ENCODE measurements at regions not wholly inside any gene's neighbourhood (a gene's known extent, or its start where the extent isn't known, plus 50 kb on each side); places are given as distances from the start of the nearest gene placed in this dataset.

DNA sequence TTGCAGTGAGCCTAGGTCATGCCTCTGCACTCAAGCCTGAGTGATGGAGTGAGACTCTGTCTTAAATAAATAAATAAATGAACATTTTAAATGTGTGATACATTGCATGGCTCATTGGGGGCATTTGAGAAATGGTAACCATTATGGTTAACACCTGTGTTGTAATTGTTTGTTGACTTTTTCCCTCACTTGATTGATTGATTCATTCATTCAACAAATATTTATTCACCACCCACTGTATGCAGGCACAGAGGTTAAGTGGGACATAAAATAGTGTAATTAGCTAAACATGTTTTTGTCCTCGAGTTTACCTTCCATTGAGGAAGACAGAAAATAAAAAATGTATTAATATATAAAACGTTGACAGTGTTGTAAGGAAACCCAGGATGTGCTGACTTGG lies 127.1 kb upstream of the ANKRD28 start:
- no peak overlapping the region for H2AK5ac ChIP-seq (ENCODE audit: insufficient read length, low read length)
- H3T11ph ChIP-seq (ENCODE audit: low read length), result no peak overlapping the region
- H3K23me2 ChIP-seq (ENCODE audit: insufficient read length, low read depth, low read length, poor library complexity, severe bottlenecking), result no peaks in the 10 kb centered on the region
- H4K5ac ChIP-seq (ENCODE audit: insufficient read length, low read depth, low read length), result no peak overlapping the region
- H3K23ac ChIP-seq (ENCODE audit: insufficient read length, low read depth, low read length), result no peak overlapping the region
- Mint-ChIP-seq H3K9me3 (no peaks in the 10 kb centered on the region), H3K4me3 (no peak overlapping the region), H3K27me3 (ENCODE audit: low read depth) (peaks cover 2% of the 10 kb centered on the region), H3K36me3 (ENCODE audit: insufficient read depth in 1 of 3, low read depth in 3 of 3) (no peaks in the 10 kb centered on the region; a peak in 1 of 7 replicates), H3K27ac (no peak overlapping the region), H3K4me1 (peaks cover 5 to 7% of the 10 kb centered on the region in 2 experiments)
- no peak overlapping the region for H2BK120ac ChIP-seq (ENCODE audit: low read depth, low read length, poor library complexity, severe bottlenecking)
- no peak overlapping the region for H2BK12ac ChIP-seq (ENCODE audit: insufficient read length, low read depth, low read length)
- H2BK5ac ChIP-seq (ENCODE audit: insufficient read length, low read length), result no peak overlapping the region
- H4K8ac ChIP-seq (replicated peaks; ENCODE audit: insufficient read length, low read depth, low read length), result no peak overlapping the region
- no peaks in the 10 kb centered on the region for H3K9me3 ChIP-seq (ENCODE audit: control insufficient read depth, low read depth, low read length)
- no peaks in the 10 kb centered on the region for H3K79me2 ChIP-seq (ENCODE audit: insufficient read depth, low read length)
- H3K79me1 ChIP-seq (ENCODE audit: insufficient read depth, low read depth, low read length, poor library complexity, severe bottlenecking), result no peaks in the 10 kb centered on the region
- no peak overlapping the region for H4K91ac ChIP-seq (ENCODE audit: insufficient read length, low read depth, low read length)
- H2BK20ac ChIP-seq (ENCODE audit: low read depth, low read length, poor library complexity, severe bottlenecking), result no peak overlapping the region
- H3K56ac ChIP-seq (ENCODE audit: insufficient read length, low read depth, low read length), result no peak overlapping the region
- H3K27ac ChIP-seq (ENCODE audit: insufficient read length, low read depth, low read length), result no peak overlapping the region
- H2BK15ac ChIP-seq (ENCODE audit: low read depth, low read length), result no peak overlapping the region
- no peak overlapping the region for H3K14ac ChIP-seq (ENCODE audit: insufficient read depth, low read length)
- DNase-seq, result no peak
- no peak overlapping the region for H3K4me2 ChIP-seq (ENCODE audit: insufficient read depth, insufficient read length, low read length)
- TF ChIP-seq, protein P1, sequence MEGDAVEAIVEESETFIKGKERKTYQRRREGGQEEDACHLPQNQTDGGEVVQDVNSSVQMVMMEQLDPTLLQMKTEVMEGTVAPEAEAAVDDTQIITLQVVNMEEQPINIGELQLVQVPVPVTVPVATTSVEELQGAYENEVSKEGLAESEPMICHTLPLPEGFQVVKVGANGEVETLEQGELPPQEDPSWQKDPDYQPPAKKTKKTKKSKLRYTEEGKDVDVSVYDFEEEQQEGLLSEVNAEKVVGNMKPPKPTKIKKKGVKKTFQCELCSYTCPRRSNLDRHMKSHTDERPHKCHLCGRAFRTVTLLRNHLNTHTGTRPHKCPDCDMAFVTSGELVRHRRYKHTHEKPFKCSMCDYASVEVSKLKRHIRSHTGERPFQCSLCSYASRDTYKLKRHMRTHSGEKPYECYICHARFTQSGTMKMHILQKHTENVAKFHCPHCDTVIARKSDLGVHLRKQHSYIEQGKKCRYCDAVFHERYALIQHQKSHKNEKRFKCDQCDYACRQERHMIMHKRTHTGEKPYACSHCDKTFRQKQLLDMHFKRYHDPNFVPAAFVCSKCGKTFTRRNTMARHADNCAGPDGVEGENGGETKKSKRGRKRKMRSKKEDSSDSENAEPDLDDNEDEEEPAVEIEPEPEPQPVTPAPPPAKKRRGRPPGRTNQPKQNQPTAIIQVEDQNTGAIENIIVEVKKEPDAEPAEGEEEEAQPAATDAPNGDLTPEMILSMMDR (conservative IDR thresholded peaks at IDR 0.05), result no peak
- WGBS (ENCODE audit: extremely low coverage, insufficient read length, low lambda C conversion rate), result no CpG with 5 or more reads among the region's 2 CpGs
- H3K27me3 ChIP-seq (ENCODE audit: insufficient read depth, low read length), result no peaks in the 10 kb centered on the region
- no peaks in the 10 kb centered on the region for H4K20me1 ChIP-seq (ENCODE audit: control insufficient read depth, insufficient read depth, insufficient read length)
- no peak overlapping the region for H3K9ac ChIP-seq (ENCODE audit: extremely low read depth, insufficient read length, low read length)
- H3K4me1 ChIP-seq (ENCODE audit: insufficient read depth, low read length), result no peaks in the 10 kb centered on the region
- no peak overlapping the region for H3K4ac ChIP-seq (ENCODE audit: low read depth, low read length)
- H2AFZ ChIP-seq (ENCODE audit: low read length), result no peak overlapping the region
- H3K18ac ChIP-seq (ENCODE audit: insufficient read length, low read depth, low read length), result no peak overlapping the region
